ENCODE measurements at regions not wholly inside any gene's neighbourhood (a gene's known extent, or its start where the extent isn't known, plus 50 kb on each side); places are given as distances from the start of the nearest gene placed in this dataset.

DNA sequence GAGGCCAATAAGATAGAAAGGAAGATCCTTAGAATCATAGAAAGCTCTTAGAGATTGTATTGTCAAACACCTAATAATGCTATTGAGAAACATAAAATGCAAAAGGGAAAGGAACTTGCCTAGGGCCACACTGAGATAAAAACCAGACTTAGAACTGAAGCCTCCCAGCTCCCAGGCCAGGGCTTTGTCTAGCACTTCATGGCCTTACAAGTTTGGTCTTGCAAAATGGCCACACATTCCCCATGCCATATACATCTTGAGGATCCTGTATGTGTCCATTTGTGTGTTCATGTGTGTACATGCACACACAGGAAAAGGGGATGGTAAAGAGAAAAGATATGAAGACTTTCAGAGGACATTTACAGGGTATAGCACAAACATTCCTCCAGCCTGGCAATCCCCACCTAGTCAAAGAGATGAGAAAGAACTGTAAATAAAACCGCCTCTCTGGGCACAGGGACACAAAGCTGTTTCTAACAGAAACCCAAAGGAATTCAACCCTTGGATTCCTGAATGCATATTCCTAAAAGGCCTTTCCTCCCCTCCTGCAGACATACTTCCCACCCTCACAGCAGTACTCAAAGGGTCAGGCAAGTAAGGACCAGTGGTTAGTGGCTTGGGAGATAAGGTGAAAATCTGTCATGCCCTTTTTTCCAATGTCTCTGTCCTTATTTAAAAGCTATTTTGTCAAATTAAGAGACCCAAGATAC is 99.7 kb upstream of the KLHL29 start:
- in situ Hi-C loops (cut with HindIII; ENCODE audit: low pct_ligation_motif_present, low pct_unique_long_range_greater_than_20kb, low sequenced_read_pairs), result no loop called here
- no peak for DNase-seq

DNA sequence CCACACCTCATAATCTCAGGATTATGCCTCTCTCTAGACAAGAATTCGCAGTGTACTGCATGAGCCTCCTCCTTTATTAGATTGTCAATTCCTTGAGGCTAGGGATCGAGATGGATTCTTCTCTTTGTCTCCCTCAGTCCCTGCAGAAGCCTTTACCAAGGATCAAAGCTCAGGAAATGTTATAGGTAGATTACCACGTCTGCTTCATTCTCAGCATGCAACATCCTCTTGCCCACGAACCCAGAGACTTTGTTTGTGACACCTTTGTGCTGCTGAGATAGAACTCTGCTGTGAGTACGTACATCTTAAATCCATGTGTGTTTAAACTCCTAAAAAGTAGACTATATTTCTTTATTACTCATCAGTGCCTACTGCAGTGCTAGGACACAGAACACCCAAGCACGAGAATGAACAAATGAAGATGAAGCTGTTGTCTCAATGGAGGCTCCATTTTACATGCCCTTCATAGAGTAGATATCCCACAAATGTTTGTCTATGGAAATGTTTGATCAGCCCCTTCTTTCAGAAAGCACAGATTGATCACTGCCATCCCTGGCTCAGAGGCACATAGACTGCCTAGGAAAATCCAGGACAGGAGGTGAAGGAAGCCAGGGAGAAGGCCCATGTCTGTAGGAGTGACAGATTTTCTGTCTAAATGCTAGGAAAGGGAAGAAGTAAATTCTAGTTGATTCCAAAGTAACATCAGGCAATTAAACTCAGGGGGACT is 98.8 kb upstream of the KLHL29 start:
- in situ Hi-C loops (cut with HindIII; ENCODE audit: low pct_ligation_motif_present, low pct_unique_long_range_greater_than_20kb, low sequenced_read_pairs), result no loop called here
- no peak for DNase-seq

DNA sequence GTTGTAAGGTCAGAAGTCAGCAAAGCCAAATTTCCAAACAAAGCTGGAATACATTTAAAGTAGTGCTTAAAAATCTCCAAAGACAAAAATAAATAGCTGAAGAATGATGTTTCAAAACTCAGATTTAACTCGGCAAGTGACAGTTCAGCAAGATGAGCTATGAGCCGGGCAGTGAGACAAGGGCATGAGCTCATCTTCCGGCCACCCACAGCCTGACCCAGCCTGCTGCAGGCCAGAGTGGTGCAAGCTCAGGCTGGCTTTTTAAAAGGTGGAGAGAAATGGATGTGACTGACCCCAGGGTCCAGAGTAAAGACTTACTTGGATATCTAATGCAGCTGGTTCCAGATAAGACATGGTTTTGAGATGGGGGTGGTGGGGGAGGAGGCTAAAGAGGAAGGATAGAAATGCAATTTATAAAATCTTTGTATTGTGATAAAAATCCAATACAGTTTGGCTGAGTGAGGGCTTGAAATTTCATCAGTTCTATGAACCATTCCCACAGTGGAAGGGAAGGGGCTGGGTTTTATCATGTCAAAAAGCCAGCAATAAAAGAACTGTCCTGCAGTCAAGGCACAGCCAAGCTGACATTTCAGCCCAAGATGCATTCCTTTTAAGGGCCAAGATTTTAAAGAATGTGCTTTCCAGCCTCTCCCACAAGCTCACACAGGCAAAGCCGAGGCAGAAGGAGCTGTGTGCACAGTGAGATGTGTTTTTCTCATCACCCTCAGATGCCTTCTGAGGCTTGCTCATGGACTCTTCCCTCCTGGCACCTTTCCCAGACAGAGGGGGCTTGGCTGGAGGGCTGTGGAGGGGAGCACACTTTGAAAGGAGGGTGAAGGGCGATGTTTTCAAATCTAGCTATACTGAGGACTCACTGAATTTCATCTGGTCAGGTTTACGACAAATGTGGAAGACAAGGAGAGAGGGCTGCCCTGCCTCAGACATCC is 97.9 kb upstream of the KLHL29 start:
- in situ Hi-C loops (cut with HindIII; ENCODE audit: low pct_ligation_motif_present, low pct_unique_long_range_greater_than_20kb, low sequenced_read_pairs), result no loop called here
- peak; percentile 31 for DNase-seq

DNA sequence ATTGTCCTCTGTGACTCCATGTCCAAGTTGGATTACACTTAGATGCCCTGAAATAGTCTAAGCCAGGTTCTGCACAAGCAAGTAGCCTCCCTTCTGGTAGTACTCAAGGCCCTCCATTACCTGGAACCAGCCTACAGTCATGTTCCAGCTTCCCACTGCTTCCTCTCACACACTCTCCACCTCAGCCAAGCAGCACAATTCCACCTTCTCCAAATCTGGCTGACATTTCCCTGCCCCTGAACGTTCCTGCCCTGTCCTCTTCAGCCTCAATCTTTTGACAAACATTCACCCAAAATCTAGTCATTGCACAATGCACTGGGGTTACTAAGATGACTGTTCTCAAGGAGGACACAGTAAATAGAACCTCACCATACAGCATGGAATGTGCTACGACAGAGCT is 95.3 kb upstream of the KLHL29 start:
- in situ Hi-C loops (cut with HindIII; ENCODE audit: low pct_ligation_motif_present, low pct_unique_long_range_greater_than_20kb, low sequenced_read_pairs), result no loop called here
- no peak for DNase-seq

DNA sequence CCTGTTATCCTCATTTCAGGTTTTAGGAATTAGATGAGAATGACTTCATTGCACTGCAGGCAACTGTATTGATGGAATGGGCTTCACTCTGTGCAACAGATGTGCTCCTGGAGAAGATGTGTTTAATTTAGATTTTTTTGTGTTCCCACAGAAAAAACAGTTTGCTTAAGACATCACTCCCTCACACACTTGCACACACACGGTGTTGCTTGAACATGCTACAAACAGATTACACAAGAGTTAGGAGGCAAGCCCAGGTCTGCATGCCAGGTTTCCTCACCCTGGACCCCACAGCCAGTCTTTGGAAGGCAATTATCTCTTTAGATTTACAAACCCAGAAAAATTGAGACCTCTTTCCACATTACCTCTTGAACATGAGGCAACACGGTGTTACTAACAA is 93.7 kb upstream of the KLHL29 start:
- in situ Hi-C loops (cut with HindIII; ENCODE audit: low pct_ligation_motif_present, low pct_unique_long_range_greater_than_20kb, low sequenced_read_pairs), result no loop called here

DNA sequence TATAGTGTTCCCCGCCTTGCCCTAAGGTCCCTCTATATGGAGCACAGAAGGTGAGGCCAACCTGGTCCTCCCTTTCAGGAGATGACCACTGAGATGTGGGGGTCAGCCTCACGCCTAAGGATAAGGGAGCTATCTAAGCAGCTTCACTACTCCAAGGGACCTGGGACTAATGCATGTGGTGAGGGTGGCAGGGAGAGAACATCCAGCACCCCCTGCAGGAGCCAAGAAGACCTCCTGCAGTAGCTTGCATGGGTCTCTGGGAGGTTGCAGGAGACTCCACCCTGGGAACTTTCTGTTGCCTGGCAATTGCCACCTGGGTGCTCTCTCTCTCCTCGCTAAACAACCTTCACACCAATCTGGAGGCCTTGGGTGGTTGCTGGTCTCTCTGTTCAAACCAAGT is 93.0 kb upstream of the KLHL29 start:
- peak; percentile 16 for DNase-seq
- in situ Hi-C loops (cut with HindIII; ENCODE audit: low pct_ligation_motif_present, low pct_unique_long_range_greater_than_20kb, low sequenced_read_pairs), result no loop called here

More for the DNA sequence above, 93.7 kb upstream of the KLHL29 start:
- DNase-seq, result no peak

DNA sequence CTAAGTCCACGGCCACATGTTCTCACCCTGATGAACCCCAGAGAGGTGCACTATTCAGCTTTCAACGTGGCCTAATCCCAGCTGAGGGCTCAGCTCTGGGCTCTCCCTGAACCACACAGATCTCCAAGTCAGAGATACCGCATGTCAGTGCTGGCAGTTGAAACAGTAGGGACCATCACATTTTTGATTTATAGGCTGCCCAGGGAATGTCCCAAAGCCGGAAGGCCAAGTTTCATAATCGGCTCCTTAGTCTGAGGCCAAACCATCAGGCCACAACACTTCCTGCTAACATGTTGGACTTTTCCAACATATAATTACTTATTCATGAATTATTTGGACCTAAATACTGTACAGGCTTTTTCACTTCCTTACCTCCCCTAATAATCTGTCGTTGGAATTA is 91.9 kb upstream of the KLHL29 start:
- DNase-seq, result no peak
- in situ Hi-C loops (cut with HindIII; ENCODE audit: low pct_ligation_motif_present, low pct_unique_long_range_greater_than_20kb, low sequenced_read_pairs), result no loop called here

DNA sequence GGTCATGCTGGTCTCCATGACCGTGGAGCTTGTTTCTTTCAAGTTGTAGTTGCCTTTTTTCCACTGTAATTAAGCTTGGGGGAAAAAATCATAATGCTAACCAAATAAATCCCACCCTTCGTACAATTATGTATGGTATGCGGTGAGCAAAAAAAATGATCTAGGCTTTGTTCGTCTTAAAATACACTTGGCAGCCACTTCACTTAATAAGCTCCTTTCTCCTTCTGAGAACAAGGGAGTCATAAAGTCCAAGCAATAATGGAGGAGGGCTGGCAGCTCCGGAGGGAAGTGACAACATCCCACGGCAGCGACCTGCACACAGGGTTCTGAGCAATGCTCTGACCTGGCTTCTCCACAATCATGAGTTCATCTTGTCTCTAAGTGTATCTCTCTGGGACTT is 91.2 kb upstream of the KLHL29 start:
- in situ Hi-C loops (cut with HindIII; ENCODE audit: low pct_ligation_motif_present, low pct_unique_long_range_greater_than_20kb, low sequenced_read_pairs), result no loop called here
- no peak for DNase-seq

DNA sequence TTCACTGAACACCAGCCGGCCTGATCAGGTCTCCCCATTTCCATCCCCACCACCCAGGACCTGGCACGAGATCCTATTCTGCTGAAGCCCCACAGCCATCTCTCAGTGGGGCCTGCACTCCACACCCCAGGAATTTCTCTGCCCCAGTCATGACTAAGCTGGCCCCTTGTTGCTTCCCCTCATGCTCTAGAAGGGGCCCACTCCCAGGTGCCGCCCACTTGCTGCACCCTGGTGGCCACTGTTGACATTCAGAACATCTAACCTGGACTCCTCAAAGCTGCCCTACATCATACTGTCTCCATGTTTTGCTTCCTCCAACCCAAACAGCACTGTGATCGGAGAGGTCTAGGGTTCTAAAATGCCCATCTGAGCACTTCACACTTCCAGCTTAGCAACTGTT is 90.7 kb upstream of the KLHL29 start:
- in situ Hi-C loops (cut with HindIII; ENCODE audit: low pct_ligation_motif_present, low pct_unique_long_range_greater_than_20kb, low sequenced_read_pairs), result no loop called here
- DNase-seq, result no peak

DNA sequence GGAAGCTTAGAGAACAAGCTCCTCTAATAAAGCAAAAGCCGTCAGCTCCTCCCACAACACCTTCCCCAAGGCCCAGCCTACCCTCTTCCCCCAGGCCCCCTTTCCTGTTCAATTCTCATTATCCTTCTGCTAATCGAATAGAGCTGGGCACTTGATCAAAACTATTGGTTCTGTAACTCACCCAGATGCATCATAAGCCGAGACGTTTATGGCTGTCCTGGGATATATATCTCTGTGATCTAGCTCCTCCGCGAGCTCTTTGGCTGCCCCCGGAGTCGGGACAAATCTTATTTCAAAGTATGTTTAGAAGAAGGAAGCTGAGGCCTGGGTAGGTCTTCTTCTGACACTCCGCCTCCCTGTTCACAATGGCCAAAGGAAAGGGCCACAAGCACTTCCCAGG is 88.3 kb upstream of the KLHL29 start:
- no peak for DNase-seq
- in situ Hi-C loops (cut with HindIII; ENCODE audit: low pct_ligation_motif_present, low pct_unique_long_range_greater_than_20kb, low sequenced_read_pairs), result no loop called here

DNA sequence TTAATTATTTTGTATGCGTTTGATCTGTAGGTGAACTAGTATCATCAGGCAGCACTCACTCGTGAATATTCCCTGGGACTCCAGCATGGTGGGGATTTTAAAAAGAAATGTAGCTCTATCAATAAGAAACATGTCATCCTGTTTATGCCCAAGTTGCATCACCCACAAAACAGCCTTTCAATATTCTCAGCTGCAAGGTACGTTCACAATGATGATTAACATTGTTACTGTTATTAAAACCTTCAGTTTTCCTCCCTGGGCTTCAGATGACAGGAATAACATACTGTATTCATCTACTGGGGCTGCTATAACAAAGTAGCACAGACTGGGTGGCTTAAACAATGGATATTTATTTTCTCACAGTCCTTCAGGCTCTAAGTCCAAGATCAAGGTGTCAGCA is 87.9 kb upstream of the KLHL29 start:
- in situ Hi-C loops (cut with HindIII; ENCODE audit: low pct_ligation_motif_present, low pct_unique_long_range_greater_than_20kb, low sequenced_read_pairs), result no loop called here

DNA sequence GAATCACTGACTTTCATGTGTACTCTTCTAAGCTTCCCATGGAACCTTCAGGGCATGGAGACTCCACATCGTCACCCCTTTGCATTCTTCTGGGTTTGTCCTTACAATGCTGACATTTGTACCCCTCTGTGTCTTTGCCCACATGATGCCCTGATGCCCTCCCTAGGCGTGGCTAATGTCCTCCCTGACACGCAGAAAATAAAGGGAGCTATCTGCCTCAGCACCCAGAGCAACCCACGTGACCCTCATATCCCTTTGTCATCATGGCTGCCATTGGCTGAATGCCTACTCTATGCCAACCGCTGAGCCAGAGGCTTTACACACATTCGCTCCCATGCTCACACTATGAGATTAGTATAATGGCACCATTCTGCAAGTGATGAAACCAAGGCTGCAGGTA is 86.4 kb upstream of the KLHL29 start:
- in situ Hi-C loops (cut with HindIII; ENCODE audit: low pct_ligation_motif_present, low pct_unique_long_range_greater_than_20kb, low sequenced_read_pairs), result no loop called here
- no peak for DNase-seq

More for the DNA sequence above, 87.9 kb upstream of the KLHL29 start:
- DNase-seq, result no peak

DNA sequence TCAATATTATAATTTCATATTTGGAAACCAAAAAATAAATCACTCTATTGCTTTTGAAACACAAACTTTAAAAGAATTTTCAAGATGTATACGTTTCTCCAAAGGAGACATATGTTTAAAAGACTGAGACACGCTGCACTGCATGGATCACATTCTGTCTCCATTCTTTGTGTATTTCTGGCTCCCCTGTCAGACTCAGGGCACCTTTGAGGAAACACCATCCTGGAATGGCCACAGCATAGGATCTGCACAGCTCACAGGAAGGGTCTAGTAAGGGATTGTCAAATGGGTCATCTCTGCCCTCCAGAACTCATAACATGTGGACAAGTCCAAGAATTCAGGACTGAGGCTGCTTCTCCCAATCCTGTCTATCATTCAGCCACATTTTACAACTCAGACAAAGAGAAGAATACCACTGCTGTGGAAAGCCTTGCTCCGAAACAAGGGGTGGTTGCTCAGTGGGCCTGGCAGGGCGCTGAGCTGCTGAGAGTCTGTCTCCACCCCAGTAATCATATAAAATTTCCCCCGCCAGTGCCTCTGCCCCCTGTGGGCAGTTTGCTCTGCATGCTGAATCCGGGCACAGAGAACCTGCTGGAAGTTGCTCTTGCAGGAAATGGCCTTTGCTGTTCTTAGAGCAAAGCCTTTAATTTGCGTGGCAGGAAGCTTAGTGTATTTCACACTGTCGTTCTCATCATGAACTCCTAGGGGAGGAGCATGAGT is 85.3 kb upstream of the KLHL29 start:
- DNase-seq, result no peak
- in situ Hi-C loops (cut with HindIII; ENCODE audit: low pct_ligation_motif_present, low pct_unique_long_range_greater_than_20kb, low sequenced_read_pairs), result no loop called here

DNA sequence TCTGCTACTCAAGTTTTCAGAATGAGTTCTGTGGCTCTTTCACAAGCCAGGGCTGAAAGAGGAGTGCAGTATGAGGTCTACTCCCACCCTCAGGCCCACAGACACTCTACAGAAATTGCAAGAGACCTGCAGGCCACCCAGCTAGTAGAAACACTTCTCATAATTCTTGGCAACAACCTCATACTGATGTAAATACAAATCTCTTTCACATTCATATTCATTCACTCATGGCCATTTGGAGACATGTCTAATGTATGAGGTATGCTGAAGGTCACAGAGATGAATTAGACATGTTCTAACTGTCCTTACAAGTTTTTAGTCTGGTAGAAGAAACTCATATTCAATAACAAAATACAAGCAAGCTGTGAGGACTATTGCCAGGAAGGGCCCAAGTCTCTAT is 83.8 kb upstream of the KLHL29 start:
- in situ Hi-C loops (cut with HindIII; ENCODE audit: low pct_ligation_motif_present, low pct_unique_long_range_greater_than_20kb, low sequenced_read_pairs), result no loop called here
- DNase-seq, result no peak

DNA sequence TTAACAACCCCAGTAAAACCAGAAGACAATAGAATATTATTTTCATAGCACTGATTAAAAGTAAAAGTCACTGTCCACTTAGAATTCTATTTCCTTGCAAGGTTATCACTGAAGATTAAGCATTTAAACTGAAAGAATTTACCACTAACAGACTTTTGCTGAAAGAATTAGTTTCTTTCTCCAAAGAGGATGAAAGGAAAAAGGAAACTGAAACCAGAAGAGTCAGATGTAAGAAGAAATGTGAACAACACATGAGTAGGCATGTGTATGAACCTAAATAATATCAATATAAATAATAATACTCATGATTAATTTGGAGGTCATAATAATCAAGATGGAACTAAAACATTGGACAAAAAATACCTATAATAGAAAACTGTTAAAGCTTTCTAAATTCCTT is 82.4 kb upstream of the KLHL29 start:
- DNase-seq, result no peak
- in situ Hi-C loops (cut with HindIII; ENCODE audit: low pct_ligation_motif_present, low pct_unique_long_range_greater_than_20kb, low sequenced_read_pairs), result no loop called here

DNA sequence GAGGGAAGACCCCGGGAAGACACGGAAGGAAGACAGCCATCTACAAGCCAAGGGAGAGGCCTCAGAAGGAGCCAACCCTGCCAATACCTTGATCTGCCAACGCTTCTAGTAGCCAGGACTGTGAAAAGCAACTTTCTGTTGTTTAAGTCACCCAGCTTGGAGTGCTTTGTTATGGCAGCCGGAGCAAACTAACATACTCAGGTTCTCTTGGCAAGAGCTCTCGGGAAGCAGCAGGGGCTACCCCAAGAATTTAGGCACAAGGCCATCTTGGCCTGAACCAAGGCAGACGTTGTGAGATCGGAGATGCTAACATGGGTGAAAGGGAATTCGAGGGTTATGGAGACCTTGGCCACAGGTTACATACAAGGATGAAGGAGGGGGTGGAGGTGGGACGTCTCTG is 78.6 kb upstream of the KLHL29 start:
- no peak for DNase-seq
- in situ Hi-C loops (cut with HindIII; ENCODE audit: low pct_ligation_motif_present, low pct_unique_long_range_greater_than_20kb, low sequenced_read_pairs), result no loop called here

DNA sequence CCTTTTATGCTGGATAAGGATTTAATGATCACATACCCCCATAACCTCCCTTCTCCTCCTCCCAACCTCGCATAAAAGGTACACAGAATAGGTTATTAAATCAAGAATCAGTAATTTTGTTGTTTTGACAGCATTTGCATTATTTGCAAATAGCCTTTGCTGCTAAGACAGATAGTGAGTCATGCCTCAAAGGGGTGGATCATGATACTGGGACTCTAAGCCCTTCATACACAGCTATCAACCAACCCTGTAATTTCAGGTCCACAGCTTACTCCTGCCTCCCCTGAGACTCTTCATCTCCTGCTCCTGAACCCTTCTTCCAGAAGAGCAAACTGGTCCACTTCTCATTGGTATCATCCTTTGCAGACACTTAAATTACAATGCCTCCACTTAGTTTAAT is 73.8 kb upstream of the KLHL29 start:
- in situ Hi-C loops (cut with HindIII; ENCODE audit: low pct_ligation_motif_present, low pct_unique_long_range_greater_than_20kb, low sequenced_read_pairs), result no loop called here
- no peak for DNase-seq

DNA sequence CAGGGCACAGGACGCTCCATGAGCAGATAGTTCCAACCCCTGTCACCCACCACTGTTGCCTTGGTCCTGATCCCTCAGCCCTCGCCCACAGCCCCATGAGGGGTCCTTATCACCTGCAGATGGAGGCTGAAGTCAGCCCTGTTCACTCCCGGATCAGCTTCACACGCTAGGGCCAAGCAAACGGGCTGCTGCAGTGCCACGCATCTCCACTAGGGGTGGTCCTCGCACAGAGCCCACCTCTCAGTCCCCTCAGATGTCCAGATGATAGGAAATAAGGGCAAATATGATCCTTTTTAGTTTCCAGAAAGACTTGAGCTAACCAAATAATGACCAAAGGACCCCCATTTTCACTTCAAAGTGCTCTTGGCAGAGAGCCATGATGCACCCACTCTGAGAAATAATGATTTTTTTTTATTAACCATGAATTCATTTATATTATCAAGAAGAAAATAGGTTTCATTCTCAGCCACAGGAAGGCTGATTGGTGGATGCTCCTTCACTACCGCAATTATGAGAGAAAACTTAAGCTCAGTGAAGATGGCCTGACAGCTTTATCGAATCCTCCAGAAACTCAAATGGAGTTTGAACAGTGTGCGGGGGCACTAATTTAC is 71.9 kb upstream of the KLHL29 start:
- DNase-seq, result peak; percentile 29
- in situ Hi-C loops (cut with HindIII; ENCODE audit: low pct_ligation_motif_present, low pct_unique_long_range_greater_than_20kb, low sequenced_read_pairs), result no loop called here

Data from ACHN (cell line).